PC-3 (cell line): ENCODE measurements at regions not wholly inside any gene's neighbourhood (a gene's known extent, or its start where the extent isn't known, plus 50 kb on each side); places are given as distances from the start of the nearest gene placed in this dataset.

ENCODE experiments used
- ATAC-seq: fragments of 200-7000 bp; cut with Tn5 transposase; 2 replicates; pipeline ENCODE4 v1.9.1; 2020; ENCODE audit warnings: mild to moderate bottlenecking, moderate library complexity
- BruUV-seq: library from RNA; stranded (reverse); fragments of 400-500 nt; replicated peaks from 2 replicates; lab custom pipeline; 2021; lab: Mats Ljungman, UMichigan
- CTCF ChIA-PET: fragments of 300-600 bp; sonication (Branson Sonifier 250); formaldehyde crosslinking; loops from one replicate; lab custom pipeline; 2022; ENCODE audit warnings: antibody characterized with exemption; lab: Charles Lee
- POLR2A ChIA-PET: fragments of 300-600 bp; sonication (Branson Sonifier 250); formaldehyde crosslinking; loops from one replicate; lab custom pipeline; 2022; ENCODE audit warnings: antibody characterized with exemption; ENCODE audit not compliant: unreplicated experiment; lab: Charles Lee
- DNase-seq: peaks from one replicate; pipeline ENCODE4 v3.0.0-alpha.2; 2015
- H2AFZ ChIP-seq: fragments of 300-600 bp; sonication (generic); 2 replicates; pipeline ENCODE4 v1.6.0; 2016; ENCODE audit warnings: antibody characterized with exemption, low read length
- H3F3A ChIP-seq: fragments of 300-600 bp; sonication (generic); one replicate; pipeline ENCODE4 v1.6.0; 2017; ENCODE audit warnings: antibody characterized with exemption, low read length, control low read depth, mild to moderate bottlenecking; ENCODE audit not compliant: unreplicated experiment
- H3K27ac ChIP-seq: fragments of 300-600 bp; sonication (generic); 2 replicates; pipeline ENCODE4 v1.5.1; 2016; ENCODE audit warnings: mild to moderate bottlenecking, low read length
- H3K27me3 ChIP-seq: fragments of 300-600 bp; sonication (generic); 2 replicates; pipeline ENCODE4 v1.6.1; 2016; ENCODE audit warnings: low read length, mixed read lengths
- H3K36me3 ChIP-seq: fragments of 300-600 bp; sonication (generic); 2 replicates; pipeline ENCODE4 v1.6.1; 2016; ENCODE audit warnings: low read depth, mixed run types, low read length, mixed read lengths
- H3K4me1 ChIP-seq: fragments of 300-600 bp; sonication (generic); 2 replicates; pipeline ENCODE4 v1.5.1; 2016; ENCODE audit warnings: low read length; ENCODE audit not compliant: insufficient read depth
- H3K4me2 ChIP-seq: fragments of 300-600 bp; sonication (generic); 2 replicates; pipeline ENCODE4 v1.6.0; 2016; ENCODE audit warnings: low read length
- H3K4me3 ChIP-seq: fragments of 300-600 bp; sonication (generic); 2 replicates; pipeline ENCODE4 v1.5.1; 2016; ENCODE audit warnings: mild to moderate bottlenecking, low read length, mixed read lengths
- H3K79me2 ChIP-seq: fragments of 300-600 bp; sonication (generic); 2 replicates; pipeline ENCODE4 v1.6.1; 2017; ENCODE audit warnings: low read length, mixed read lengths
- H3K9ac ChIP-seq: fragments of 300-600 bp; sonication (generic); 2 replicates; pipeline ENCODE4 v1.6.0; 2016; ENCODE audit warnings: mild to moderate bottlenecking, low read length
- H3K9me2 ChIP-seq: fragments of 300-600 bp; sonication (generic); replicated peaks from 2 replicates; pipeline ENCODE4 v1.6.1; 2016; ENCODE audit warnings: mixed run types, low read length, mixed read lengths
- H3K9me3 ChIP-seq: fragments of 300-600 bp; sonication (generic); 2 replicates; pipeline ENCODE4 v1.6.1; 2016; ENCODE audit warnings: low read length, mixed read lengths
- H4K20me1 ChIP-seq: fragments of 300-600 bp; sonication (generic); 2 replicates; pipeline ENCODE4 v1.6.1; 2016; ENCODE audit warnings: low read length, mixed read lengths
- CTCF ChIP-seq: fragments of 300-600 bp; sonication (generic); conservative IDR thresholded peaks from 2 replicates; pipeline ENCODE4 v1.5.1; 2017; ENCODE audit warnings: antibody characterized with exemption, low read depth, mild to moderate bottlenecking, low read length
- EZH2 ChIP-seq: fragments of 300-600 bp; sonication (generic); IDR thresholded peaks from one replicate; pipeline ENCODE4 v1.6.1; 2017; ENCODE audit warnings: antibody characterized with exemption, mild to moderate bottlenecking, low read length; ENCODE audit not compliant: unreplicated experiment
- EZH2phosphoT487 ChIP-seq: fragments of 300-600 bp; sonication (generic); IDR thresholded peaks from 2 replicates; pipeline ENCODE4 v1.6.1; 2018; ENCODE audit warnings: mild to moderate bottlenecking, antibody characterized with exemption, low read length, borderline replicate concordance
- intact Hi-C: fragments of 100-400 bp; cut with micrococcal nuclease; formaldehyde crosslinking; loops from 2 replicates; pipeline ENCODE4 v1.9.0; 2023

GRCh38 chr7:52876402-52876801 lies 159.0 kb upstream of the POM121L12 start:
- Histone ChIP-seq H3K4me3 (no peak overlapping the region), H3K79me2 (no peaks in the 10 kb centered on the region), H3K9me3 (0 out of 2 replicates have a peak, but pooled peaks cover 6% of the 10 kb centered on the region), H3K4me1 (no peaks in the 10 kb centered on the region), H3K9me2 (no peaks in the 10 kb centered on the region), H3K27ac (no peak overlapping the region), H3K9ac (no peak overlapping the region), H3K36me3 (no peaks in the 10 kb centered on the region), H3F3A (no peaks in the 10 kb centered on the region), H2AFZ (no peak overlapping the region), H3K27me3 (no peaks in the 10 kb centered on the region), H3K4me2 (no peak overlapping the region), H4K20me1 (no peaks in the 10 kb centered on the region)
- ChIA-PET POLR2A (no interaction called here), CTCF (no interaction called here)
- no TSS peak for BruUV-seq
- ATAC-seq = no peak
- TF ChIP-seq EZH2phosphoT487 = no peak
- no peak for TF ChIP-seq EZH2
- TF ChIP-seq CTCF = no peak
- DNase-seq = no peak
- intact Hi-C loops = no loop called here

- Histone ChIP-seq H3K9ac (no peak overlapping the region), H3K79me2 (no peaks in the 10 kb centered on the region), H3K9me2 (no peaks in the 10 kb centered on the region), H3K4me2 (no peak overlapping the region), H3K36me3 (no peaks in the 10 kb centered on the region), H3K27me3 (no peaks in the 10 kb centered on the region), H2AFZ (no peak overlapping the region), H3K4me1 (no peaks in the 10 kb centered on the region), H3K27ac (no peak overlapping the region), H3K9me3 (peaks cover 20% of the 10 kb centered on the region), H3F3A (no peaks in the 10 kb centered on the region), H4K20me1 (no peaks in the 10 kb centered on the region), H3K4me3 (no peak overlapping the region)
- TF ChIP-seq EZH2 (no peak), CTCF (no peak), EZH2phosphoT487 (no peak)
- CTCF ChIA-PET = no interaction called here
- POLR2A ChIA-PET = no interaction called here
- no TSS peak for BruUV-seq
- intact Hi-C loops = no loop called here
- ATAC-seq (no peak), DNase-seq (no peak)
These were observed 171.8 kb upstream of the POM121L12 start for GRCh38 chr7:52863652-52864051.

- Histone ChIP-seq H3K4me2 (no peak overlapping the region), H3K4me1 (no peaks in the 10 kb centered on the region), H3K36me3 (no peaks in the 10 kb centered on the region), H3K27ac (no peak overlapping the region), H3K4me3 (no peak overlapping the region), H3K9me3 (peaks cover 15% of the 10 kb centered on the region), H4K20me1 (no peaks in the 10 kb centered on the region), H3K27me3 (no peaks in the 10 kb centered on the region), H3K9ac (no peak overlapping the region), H3F3A (no peaks in the 10 kb centered on the region), H3K79me2 (no peaks in the 10 kb centered on the region), H3K9me2 (no peaks in the 10 kb centered on the region), H2AFZ (no peak overlapping the region)
- intact Hi-C loops = no loop called here
- CTCF ChIA-PET = no interaction called here
- POLR2A ChIA-PET = no interaction called here
- DNase-seq (no peak), ATAC-seq (no peak)
- no TSS peak for BruUV-seq
- TF ChIP-seq CTCF (no peak), EZH2 (no peak), EZH2phosphoT487 (no peak)
These were observed 173.1 kb upstream of the POM121L12 start for GRCh38 chr7:52862321-52862720.
